Stomach (tissue), 4 donors: ENCODE measurements at regions not wholly inside any gene's neighbourhood (a gene's known extent, or its start where the extent isn't known, plus 50 kb on each side); places are given as distances from the start of the nearest gene placed in this dataset.

Experiments used
- EP300 ChIP-seq: sonication (generic); formaldehyde crosslinking; IDR thresholded peaks from one replicate; pipeline ENCODE4 v1.6.1; 2017; ENCODE audit warnings: antibody characterized with exemption
- POLR2A ChIP-seq, 4 donors: fragments of 450-650 bp; IDR thresholded peaks; one replicate each; pipeline ENCODE4 v1.6.1; 2016; ENCODE audit warnings: antibody characterized with exemption in 4 of 4, control low read depth in 2 of 4, mild to moderate bottlenecking in 1 of 4, moderate library complexity in 1 of 4
- POLR2AphosphoS5 ChIP-seq, 3 donors: sonication (generic); formaldehyde crosslinking; IDR thresholded peaks; one replicate each; pipeline ENCODE4 v1.6.1; 2016; ENCODE audit warnings: antibody characterized with exemption in 3 of 3
- TF ChIP-seq, protein P1 (sequence below), 7 experiments: fragments of 450-650 bp in 4 of 7; fragments of 200-600 bp in 3 of 7; sonication (generic) in 3 of 7; IDR thresholded peaks; one replicate each; pipeline ENCODE4 v1.5.1; 2016 to 2019; ENCODE audit warnings: antibody characterized with exemption in 7 of 7, control low read depth in 2 of 7, mild to moderate bottlenecking in 1 of 7

DNA sequence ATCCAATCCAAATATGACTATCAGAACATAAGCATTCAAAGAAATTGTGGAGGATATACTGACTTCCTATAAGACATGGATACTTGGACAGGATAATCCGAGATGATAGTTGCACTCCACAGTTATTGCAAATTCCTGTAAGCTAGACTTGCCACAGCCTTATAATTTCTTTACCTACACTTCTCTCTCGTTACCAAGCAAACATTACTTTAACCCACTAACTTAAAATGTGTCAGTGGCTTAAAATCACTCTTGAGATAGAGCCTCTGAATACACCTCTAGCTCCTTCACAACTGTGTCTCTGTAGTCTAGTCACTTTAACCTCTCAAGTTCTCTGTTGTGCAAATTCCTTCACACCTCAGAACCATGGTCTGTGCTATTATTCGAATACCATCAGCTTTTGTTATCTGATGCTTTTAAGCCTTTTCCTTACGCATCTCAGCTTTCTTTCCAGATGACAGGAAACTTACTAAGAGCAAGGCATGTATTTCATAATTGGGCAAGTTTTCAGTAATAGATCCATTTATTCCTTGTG, 474.9 kb upstream of the MIR17HG start:
- TF ChIP-seq, protein P1, sequence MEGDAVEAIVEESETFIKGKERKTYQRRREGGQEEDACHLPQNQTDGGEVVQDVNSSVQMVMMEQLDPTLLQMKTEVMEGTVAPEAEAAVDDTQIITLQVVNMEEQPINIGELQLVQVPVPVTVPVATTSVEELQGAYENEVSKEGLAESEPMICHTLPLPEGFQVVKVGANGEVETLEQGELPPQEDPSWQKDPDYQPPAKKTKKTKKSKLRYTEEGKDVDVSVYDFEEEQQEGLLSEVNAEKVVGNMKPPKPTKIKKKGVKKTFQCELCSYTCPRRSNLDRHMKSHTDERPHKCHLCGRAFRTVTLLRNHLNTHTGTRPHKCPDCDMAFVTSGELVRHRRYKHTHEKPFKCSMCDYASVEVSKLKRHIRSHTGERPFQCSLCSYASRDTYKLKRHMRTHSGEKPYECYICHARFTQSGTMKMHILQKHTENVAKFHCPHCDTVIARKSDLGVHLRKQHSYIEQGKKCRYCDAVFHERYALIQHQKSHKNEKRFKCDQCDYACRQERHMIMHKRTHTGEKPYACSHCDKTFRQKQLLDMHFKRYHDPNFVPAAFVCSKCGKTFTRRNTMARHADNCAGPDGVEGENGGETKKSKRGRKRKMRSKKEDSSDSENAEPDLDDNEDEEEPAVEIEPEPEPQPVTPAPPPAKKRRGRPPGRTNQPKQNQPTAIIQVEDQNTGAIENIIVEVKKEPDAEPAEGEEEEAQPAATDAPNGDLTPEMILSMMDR (IDR thresholded peaks at IDR 0.05): no peak
- TF ChIP-seq POLR2A (IDR thresholded peaks at IDR 0.05) (no peak), POLR2AphosphoS5 (IDR thresholded peaks at IDR 0.05) (no peak), EP300 (no peak)
